ENCODE measurements at regions not wholly inside any gene's neighbourhood (a gene's known extent, or its start where the extent isn't known, plus 50 kb on each side); places are given as distances from the start of the nearest gene placed in this dataset.
A peak's percentile ranks its signal among the peaks of the same experiment; 100 is the strongest.

DNA sequence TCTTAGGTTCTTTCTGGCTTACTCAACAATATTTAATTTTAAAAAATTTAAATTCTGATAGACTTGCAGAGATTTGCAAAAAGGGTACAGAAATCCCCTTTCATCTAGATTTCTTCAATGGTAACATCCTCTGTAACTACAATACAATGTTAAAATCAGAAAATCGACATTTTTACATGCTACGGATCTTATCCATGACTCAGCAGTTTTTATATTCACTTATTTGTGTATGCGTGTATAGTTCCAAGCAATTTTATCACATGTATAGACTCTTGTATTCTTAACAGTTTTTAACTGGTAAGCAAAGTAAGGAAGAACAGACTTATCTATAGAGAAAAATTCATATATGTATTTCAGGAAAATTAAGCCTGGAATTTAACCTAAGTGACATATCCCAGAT, 256.1 kb upstream of the MEX3C start:
- TF ChIP-seq, protein P1, sequence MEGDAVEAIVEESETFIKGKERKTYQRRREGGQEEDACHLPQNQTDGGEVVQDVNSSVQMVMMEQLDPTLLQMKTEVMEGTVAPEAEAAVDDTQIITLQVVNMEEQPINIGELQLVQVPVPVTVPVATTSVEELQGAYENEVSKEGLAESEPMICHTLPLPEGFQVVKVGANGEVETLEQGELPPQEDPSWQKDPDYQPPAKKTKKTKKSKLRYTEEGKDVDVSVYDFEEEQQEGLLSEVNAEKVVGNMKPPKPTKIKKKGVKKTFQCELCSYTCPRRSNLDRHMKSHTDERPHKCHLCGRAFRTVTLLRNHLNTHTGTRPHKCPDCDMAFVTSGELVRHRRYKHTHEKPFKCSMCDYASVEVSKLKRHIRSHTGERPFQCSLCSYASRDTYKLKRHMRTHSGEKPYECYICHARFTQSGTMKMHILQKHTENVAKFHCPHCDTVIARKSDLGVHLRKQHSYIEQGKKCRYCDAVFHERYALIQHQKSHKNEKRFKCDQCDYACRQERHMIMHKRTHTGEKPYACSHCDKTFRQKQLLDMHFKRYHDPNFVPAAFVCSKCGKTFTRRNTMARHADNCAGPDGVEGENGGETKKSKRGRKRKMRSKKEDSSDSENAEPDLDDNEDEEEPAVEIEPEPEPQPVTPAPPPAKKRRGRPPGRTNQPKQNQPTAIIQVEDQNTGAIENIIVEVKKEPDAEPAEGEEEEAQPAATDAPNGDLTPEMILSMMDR (IDR thresholded peaks at IDR 0.05) = no peak
- TF ChIP-seq JUN (IDR thresholded peaks at IDR 0.05) (no peak), MAX (IDR thresholded peaks at IDR 0.05) (no peak), CEBPB (IDR thresholded peaks at IDR 0.05) (no peak), KDM1A (IDR thresholded peaks at IDR 0.05; ENCODE audit: low read depth) (no peak), POLR2A (IDR thresholded peaks at IDR 0.05; ENCODE audit: low read length) (no peak), HES2 (IDR thresholded peaks at IDR 0.05) (no peak), SMC3 (IDR thresholded peaks at IDR 0.05) (no peak), RAD21 (conservative IDR thresholded peaks at IDR 0.05 in 1 of 2, IDR thresholded peaks at IDR 0.05 in 1 of 2) (no peak), JUNB (IDR thresholded peaks at IDR 0.05) (no peak), MAFK (IDR thresholded peaks at IDR 0.05; ENCODE audit: partially characterized antibody) (peak; percentile 96)

All from A549 (cell line).